T47D (cell line): ENCODE measurements at regions not wholly inside any gene's neighbourhood (a gene's known extent, or its start where the extent isn't known, plus 50 kb on each side); places are given as distances from the start of the nearest gene placed in this dataset.

Source experiments
- DNase-seq, 2 experiments: peaks; one replicate each; pipeline versions ENCODE4 v3.0.0 to v3.0.0-alpha.2; 2011 to 2012; ENCODE audit warnings: low read depth in 1 of 2, low spot score in 1 of 2
- JUND ChIP-seq: IDR thresholded peaks from 2 replicates; pipeline ENCODE4 v1.6.1; 2012; ENCODE audit warnings: low read depth
- in situ Hi-C: cut with HindIII; loops from 2 replicates; pipeline ENCODE4 v1.10.0; 2016; ENCODE audit warnings: low sequenced_read_pairs, low pct_unique_long_range_greater_than_20kb

DNA sequence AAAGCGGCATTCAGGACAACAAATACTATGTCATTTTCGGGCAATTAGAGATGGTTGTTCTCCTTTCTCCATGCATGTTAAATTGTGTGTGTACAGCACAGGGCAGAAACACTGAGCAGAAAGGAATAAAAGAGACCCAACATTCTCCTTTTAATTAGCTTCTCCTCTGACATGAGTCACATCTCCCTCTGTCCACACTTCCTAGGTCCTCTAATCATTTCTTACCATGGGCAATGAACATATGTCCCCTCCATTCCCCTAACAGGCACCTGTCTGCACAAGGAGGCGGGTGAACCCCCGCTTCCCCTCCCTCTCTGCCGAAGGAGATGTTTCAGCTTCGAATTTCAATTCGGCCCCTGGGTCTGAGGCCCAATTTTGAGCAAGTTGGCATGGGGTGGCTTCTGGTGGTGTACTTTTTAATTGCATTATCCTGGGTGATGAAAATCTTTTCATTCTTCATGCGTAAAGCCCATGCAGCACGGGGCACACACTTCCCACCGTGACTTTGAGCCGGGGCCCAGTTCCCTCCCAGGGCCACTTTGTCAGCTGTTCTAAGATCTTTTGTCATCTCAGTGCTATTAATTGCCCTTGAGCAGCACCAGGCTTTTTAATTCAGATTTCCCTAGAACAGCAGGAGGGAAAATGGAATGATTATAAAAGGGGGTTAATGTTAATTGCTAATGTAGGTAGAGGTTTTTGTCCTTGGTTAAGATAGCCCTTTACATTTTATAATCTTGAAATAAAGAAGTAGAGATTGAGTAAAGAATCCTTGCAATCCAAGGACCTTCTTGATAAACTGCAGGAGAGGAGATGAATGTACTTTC, 219.5 kb upstream of the NRP1 start:
- no peak for TF ChIP-seq JUND
- in situ Hi-C loops = no loop called here
- DNase-seq = no peak

DNA sequence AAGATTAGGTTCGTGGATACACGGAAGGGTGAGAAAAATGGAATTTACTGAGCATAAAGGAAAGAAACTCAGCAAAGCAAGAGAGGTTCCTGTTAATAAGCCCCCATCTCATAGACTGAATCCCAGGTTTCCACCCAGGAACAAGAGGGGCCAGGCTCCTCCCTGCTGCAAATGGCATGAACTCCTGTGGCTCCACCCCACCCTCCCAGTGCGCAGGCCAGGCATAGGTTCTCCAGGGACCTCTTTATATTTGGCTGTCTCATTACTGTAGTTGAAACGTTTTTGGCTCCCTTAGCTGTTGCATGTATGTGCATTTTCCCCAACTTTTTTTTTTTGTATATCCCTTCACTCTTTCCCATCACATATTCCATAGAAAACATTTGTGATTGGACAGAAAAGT, 217.8 kb upstream of the NRP1 start:
- no peak for DNase-seq
- in situ Hi-C loops = no loop called here
- TF ChIP-seq JUND = no peak

DNA sequence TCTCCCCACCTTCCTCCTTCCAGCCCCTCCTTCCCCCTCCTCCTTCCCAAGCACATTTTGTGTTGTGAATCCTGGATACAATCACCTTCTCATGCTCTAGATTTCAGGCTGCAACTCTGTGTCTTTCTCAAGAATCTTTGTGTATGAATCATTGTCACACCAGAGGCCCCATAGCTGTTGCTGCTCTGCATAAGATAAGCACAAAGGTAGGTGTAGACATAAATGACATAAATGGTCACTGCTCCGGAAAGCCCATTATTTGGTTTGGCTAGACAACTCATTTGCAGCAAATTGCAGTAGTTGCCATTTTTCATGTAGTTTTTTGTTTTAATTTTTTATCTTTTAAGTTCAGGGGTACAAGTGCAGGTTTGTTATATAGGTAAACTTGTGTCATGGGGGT, 216.3 kb upstream of the NRP1 start:
- in situ Hi-C loops = no loop called here
- no peak for DNase-seq
- no peak for TF ChIP-seq JUND

DNA sequence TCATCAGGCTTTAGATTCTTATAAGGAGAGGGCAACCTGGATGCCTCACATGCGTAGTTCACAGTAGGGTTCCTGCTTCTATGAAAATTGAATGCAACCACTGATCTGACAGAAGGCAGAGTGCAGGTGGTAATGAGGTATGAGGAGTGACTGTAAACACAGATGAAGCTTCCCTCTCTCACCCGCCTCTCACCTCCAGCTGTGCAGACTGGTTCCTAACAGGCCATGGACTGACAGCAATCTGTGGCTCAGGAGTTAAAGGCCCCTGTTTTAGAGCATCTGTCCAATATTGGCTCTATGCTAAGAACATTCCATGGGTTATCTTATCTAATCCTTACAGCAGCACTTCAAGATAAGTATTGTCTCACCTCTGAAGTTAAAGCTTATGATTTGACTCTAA, 213.5 kb upstream of the NRP1 start:
- TF ChIP-seq JUND = no peak
- no peak for DNase-seq
- in situ Hi-C loops = no loop called here

DNA sequence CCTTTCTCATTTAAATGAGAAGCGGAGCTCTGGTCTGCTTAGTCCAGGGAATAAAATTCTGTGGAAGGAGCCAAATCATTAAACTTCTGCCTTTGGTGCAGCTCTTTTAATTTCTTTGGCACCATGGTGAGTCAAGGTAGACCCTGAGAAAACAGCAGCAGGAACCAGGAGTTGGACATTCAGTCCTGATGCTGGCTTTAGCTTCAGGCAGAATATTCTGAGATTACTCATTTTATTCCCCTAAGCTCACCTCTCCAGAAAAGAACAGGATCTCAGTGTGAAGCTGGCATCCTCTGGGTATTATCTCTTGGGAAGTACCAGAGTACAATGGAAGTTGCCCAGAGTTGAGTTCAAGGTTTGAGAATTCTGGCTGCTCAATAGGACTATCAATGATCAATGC, 211.6 kb upstream of the NRP1 start:
- DNase-seq = no peak
- no peak for TF ChIP-seq JUND
- in situ Hi-C loops = no loop called here

DNA sequence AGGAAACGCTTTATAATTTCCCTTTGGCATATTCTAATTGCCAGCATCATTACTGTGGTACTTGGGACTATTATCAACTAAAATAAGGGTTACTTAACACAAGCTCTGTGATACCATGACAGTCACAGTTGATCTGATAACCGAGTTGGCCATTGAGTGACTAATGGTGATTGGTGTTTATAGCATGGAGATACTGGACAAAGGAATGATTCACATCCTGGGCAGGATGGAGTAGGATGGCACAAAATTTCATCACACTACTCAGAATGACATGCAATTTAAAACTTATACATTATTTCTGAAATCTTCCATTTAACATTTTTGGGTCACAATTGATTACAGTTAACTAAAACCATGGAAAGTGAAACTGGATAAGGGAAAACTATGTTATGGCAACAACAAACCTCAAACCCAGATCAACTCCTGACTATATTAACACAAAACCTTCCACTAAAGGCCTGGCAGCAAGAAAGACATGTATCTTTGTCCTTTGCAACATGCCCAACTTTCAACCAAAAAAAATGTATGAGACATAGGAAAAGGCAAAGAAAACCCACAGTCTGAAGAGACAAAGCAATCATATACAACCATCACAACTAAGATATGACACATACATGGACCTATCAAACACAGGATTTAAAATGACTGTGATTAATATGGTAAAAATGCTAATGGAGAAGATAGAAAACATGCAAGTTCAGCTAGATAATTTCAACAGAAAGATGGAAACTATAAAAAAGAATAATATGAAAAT, 208.5 kb upstream of the NRP1 start:
- in situ Hi-C loops = no loop called here
- no peak for DNase-seq
- no peak for TF ChIP-seq JUND

DNA sequence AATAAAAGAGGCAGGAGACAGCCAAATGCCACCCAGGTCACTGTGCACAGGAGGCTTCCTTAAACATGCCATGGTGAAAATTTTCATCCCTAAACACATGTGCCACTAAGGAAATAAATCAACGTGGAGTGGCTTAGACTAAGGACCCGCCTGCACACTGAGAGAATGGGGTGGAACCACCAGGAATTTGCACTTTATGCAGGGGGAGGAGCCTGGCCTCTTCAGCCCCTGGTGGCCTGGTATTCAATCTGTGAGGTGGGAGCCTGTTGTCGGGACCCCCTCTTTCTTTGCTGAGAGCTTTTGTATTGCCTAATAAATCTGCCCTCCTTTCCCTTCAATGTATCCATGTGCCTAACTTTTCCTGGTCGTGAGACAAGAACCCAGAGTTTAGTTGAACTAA, 204.6 kb upstream of the NRP1 start:
- DNase-seq = no peak
- TF ChIP-seq JUND = no peak
- in situ Hi-C loops = no loop called here

DNA sequence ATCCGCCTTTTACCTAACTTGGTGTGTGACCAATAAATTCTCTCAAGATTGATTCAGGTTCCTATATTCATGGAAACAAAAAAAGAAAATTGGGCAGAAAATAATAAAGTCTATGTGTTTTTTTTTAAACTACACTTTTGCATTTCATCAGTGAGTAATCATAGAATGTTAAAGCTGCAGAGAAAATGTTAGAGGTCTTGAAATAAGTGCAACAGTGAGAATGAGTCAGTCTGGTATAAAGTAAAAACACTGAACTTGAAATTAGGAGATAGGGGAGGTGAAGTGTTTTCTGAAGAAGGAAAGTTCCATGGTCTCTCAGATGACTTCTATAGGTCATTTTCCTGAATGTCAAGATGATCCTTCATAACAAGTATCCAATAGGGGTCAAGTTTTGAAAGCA, 202.6 kb upstream of the NRP1 start:
- in situ Hi-C loops = no loop called here
- DNase-seq = no peak
- TF ChIP-seq JUND = no peak

DNA sequence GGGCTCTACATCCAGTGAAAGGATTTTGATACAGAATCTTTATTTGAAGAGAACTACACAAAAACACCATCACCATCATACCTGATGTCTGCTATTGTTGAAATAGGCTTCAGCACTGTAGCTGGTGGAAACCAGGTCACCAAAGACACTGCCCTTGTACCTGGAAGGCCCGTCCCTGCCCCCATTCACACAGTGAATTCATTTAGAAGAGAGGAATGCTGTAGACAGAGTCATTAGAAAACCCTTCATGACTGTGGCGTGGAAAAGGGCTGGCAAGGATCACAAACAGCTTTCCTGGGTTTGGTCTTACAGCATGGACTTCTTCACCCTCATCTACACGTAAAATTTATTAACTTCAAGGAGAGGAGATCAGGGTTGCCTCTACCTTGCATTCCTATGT, 202.0 kb upstream of the NRP1 start:
- DNase-seq = no peak
- TF ChIP-seq JUND = no peak
- in situ Hi-C loops = no loop called here

DNA sequence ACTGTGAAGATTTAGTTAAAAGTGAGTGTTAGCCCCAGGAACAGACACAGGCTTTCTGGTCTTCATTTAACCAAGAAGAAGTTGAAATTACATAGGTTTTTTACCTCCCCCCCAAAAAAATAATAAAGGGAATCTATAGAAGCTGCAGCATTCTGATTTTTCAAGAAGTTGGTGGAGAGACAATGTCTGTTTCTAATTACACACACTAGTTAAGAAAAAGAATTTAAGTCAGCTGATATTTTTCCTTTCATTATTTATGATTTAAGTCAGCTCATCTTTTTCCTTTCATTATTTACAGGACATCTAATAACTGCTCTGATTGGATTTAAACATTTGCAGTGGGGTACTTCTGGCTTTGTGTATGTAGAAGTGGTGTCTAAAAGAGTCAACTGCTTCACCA, 201.4 kb upstream of the NRP1 start:
- no peak for DNase-seq
- no peak for TF ChIP-seq JUND
- in situ Hi-C loops = no loop called here

DNA sequence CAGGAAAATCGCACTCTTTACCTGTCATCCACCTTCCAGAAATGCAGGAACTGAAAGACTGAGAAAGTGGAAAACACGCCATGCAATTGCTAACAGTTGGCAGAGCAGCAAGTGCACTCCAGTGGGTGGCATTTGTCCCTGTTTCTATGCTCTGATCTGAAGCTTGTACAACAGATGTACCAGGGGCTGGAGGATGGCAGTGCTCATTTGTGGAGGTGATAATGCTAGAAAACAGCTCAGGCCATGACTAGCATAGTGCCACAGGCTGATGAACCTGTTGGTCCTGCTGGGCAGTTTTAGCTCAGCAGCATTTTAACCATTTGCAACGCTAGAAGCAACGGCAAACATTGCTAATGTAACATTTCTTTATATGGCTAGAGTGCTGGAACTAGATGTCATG, 199.9 kb upstream of the NRP1 start:
- peak; percentile 6 to 64 for DNase-seq
- no peak for TF ChIP-seq JUND
- in situ Hi-C loops = no loop called here

DNA sequence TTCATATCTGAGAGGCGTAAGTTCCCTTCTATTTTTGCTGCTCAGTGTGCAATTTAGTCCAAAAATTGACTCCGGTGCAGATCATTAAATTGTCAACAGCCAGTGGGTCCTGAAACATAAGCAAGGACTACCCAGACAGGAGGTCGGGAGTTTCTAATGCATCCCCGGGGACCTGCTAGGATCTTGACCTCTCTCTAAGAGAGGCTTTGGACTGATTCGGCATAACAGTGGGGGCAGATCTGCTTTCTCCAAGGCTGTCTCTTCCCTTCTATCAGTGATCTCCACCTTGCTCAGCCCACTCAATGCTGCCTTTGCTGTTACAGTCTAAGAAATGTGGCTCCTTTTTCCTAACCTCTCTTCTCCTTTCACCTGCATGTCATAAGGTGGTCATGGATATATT, 199.1 kb upstream of the NRP1 start:
- in situ Hi-C loops = no loop called here
- no peak for DNase-seq
- TF ChIP-seq JUND = no peak

DNA sequence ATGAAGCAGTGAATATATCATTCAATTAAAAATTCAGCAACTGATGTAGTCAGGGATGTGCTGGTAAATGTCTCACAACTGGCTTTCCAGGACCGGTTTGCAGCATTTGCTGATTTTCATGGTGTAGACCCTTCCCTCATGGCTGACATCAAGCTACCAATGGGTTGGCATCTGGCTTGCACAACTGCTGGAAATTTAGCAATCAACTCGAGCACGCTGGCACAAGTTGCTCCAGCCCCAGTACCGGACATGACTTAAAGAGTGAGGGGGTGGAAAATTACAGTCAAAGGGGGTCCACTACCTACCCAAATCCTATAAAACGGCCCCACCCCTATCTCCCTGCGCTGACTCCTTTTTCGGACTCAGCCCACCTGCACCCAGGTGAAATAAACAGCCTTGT, 198.4 kb upstream of the NRP1 start:
- in situ Hi-C loops = no loop called here
- TF ChIP-seq JUND = no peak
- no peak for DNase-seq
